ENCODE measurements at regions not wholly inside any gene's neighbourhood (a gene's known extent, or its start where the extent isn't known, plus 50 kb on each side); places are given as distances from the start of the nearest gene placed in this dataset.

- H3K27ac ChIP-seq = no peak overlapping the region
- intact Hi-C loops (cut with DNase I) = no loop called here
- no peak overlapping the region for H3K4me3 ChIP-seq
- DNase-seq (no peak), ATAC-seq (no peak)
- no peaks in the 10 kb centered on the region for H3K36me3 ChIP-seq (replicated peaks in 1 of 2; ENCODE audit: insufficient read depth in 1 of 2, low read depth in 2 of 2)
- no peaks in the 10 kb centered on the region for H3K27me3 ChIP-seq
- no peak for TF ChIP-seq CTCF (IDR thresholded peaks at IDR 0.05)
- TF ChIP-seq POLR2A (IDR thresholded peaks at IDR 0.05) = no peak
- 80 to 83% methylated on average over 3 of the region's 3 CpGs for WGBS, 2 donors
- H3K4me1 ChIP-seq = no peaks in the 10 kb centered on the region
- no peaks in the 10 kb centered on the region for H3K9me3 ChIP-seq
Observed at GRCh38 chr5:68547056-68547455, 331.5 kb downstream of the PIK3R1 start.

GRCh38 chr5:68547622-68548021, 332.1 kb downstream of the PIK3R1 start:
- no peaks in the 10 kb centered on the region for H3K27me3 ChIP-seq
- intact Hi-C loops (cut with DNase I) = no loop called here
- no peak for TF ChIP-seq POLR2A (IDR thresholded peaks at IDR 0.05)
- no peak overlapping the region for H3K27ac ChIP-seq
- no peak overlapping the region for H3K4me3 ChIP-seq
- H3K9me3 ChIP-seq = no peaks in the 10 kb centered on the region
- no peak for ATAC-seq
- no peaks in the 10 kb centered on the region for H3K4me1 ChIP-seq
- DNase-seq = no peak
- no peaks in the 10 kb centered on the region for H3K36me3 ChIP-seq (replicated peaks in 1 of 2; ENCODE audit: insufficient read depth in 1 of 2, low read depth in 2 of 2)

GRCh38 chr5:68548959-68549676, 333.6 kb downstream of the PIK3R1 start:
- H3K27ac ChIP-seq = no peak overlapping the region
- ATAC-seq (no peak), DNase-seq (no peak)
- 76 to 84% methylated on average over 13 of the region's 13 CpGs for WGBS, 2 donors
- no peaks in the 10 kb centered on the region for H3K27me3 ChIP-seq
- no peaks in the 10 kb centered on the region for H3K4me1 ChIP-seq
- H3K9me3 ChIP-seq = no peaks in the 10 kb centered on the region
- no peaks in the 10 kb centered on the region for H3K36me3 ChIP-seq (replicated peaks in 1 of 2; ENCODE audit: insufficient read depth in 1 of 2, low read depth in 2 of 2)
- no peak for TF ChIP-seq CTCF (IDR thresholded peaks at IDR 0.05)
- no peak for TF ChIP-seq POLR2A (IDR thresholded peaks at IDR 0.05)
- intact Hi-C loops (cut with DNase I) = no loop called here
- H3K4me3 ChIP-seq = no peak overlapping the region

GRCh38 chr5:68550015-68550414, 334.5 kb downstream of the PIK3R1 start:
- Histone ChIP-seq H3K27ac (no peak overlapping the region), H3K36me3 (replicated peaks in 1 of 2; ENCODE audit: insufficient read depth in 1 of 2, low read depth in 2 of 2) (no peaks in the 10 kb centered on the region), H3K9me3 (no peaks in the 10 kb centered on the region), H3K4me1 (no peaks in the 10 kb centered on the region), H3K27me3 (no peaks in the 10 kb centered on the region), H3K4me3 (no peak overlapping the region)
- intact Hi-C loops (cut with DNase I) = no loop called here
- DNase-seq (no peak), ATAC-seq (no peak)
- TF ChIP-seq CTCF (IDR thresholded peaks at IDR 0.05) (no peak), POLR2A (IDR thresholded peaks at IDR 0.05) (no peak)

GRCh38 chr5:68551436-68551835, 335.9 kb downstream of the PIK3R1 start:
- Histone ChIP-seq H3K27me3 (no peaks in the 10 kb centered on the region), H3K4me1 (no peaks in the 10 kb centered on the region), H3K4me3 (no peak overlapping the region), H3K9me3 (no peaks in the 10 kb centered on the region), H3K36me3 (replicated peaks in 1 of 2; ENCODE audit: insufficient read depth in 1 of 2, low read depth in 2 of 2) (no peaks in the 10 kb centered on the region), H3K27ac (no peak overlapping the region)
- TF ChIP-seq POLR2A (IDR thresholded peaks at IDR 0.05) (no peak), CTCF (IDR thresholded peaks at IDR 0.05) (no peak)
- ATAC-seq (no peak), DNase-seq (no peak)
- WGBS, 2 donors = 73 to 85% methylated on average over 5 of the region's 5 CpGs
- intact Hi-C loops (cut with DNase I) = no loop called here
